ENCODE measurements at regions not wholly inside any gene's neighbourhood (a gene's known extent, or its start where the extent isn't known, plus 50 kb on each side); places are given as distances from the start of the nearest gene placed in this dataset.

GRCh38 chr21:41605178-41605933 is 97.4 kb upstream of the TMPRSS2 start (continued):
- TF ChIP-seq PPARG (CRISPR knock-in tag; conservative IDR thresholded peaks at IDR 0.05) (no peak), ZNF839 (CRISPR knock-in tag; IDR thresholded peaks at IDR 0.05; ENCODE audit: borderline replicate concordance) (no peak), ZNF772 (CRISPR knock-in tag; IDR thresholded peaks at IDR 0.05) (peak; percentile 24; the same call in 1 of the 2 replicates), CENPT (CRISPR knock-in tag; IDR thresholded peaks at IDR 0.05; ENCODE audit: low read depth) (no peak), ZNF333 (CRISPR knock-in tag; IDR thresholded peaks at IDR 0.05; ENCODE audit: borderline replicate concordance) (peak; percentile 91), RAD51 (IDR thresholded peaks at IDR 0.05; ENCODE audit: borderline replicate concordance) (no peak), POLR2A (IDR thresholded peaks at IDR 0.05; ENCODE audit: insufficient read depth in 1 of 2, low read depth in 2 of 2, low read length in 2 of 2) (no peak), SP5 (CRISPR knock-in tag; IDR thresholded peaks at IDR 0.05; ENCODE audit: borderline replicate concordance, low read depth) (peak; percentile 99), XRCC5 (optimal IDR thresholded peaks at IDR 0.05; ENCODE audit: low read length) (no peak), SNAI1 (CRISPR knock-in tag; IDR thresholded peaks at IDR 0.05; ENCODE audit: borderline replicate concordance) (no peak), MED8 (CRISPR knock-in tag; IDR thresholded peaks at IDR 0.05; ENCODE audit: insufficient replicate concordance) (no peak), ZNF546 (CRISPR knock-in tag; conservative IDR thresholded peaks at IDR 0.05) (no peak)
- TF ChIP-seq, protein P1, sequence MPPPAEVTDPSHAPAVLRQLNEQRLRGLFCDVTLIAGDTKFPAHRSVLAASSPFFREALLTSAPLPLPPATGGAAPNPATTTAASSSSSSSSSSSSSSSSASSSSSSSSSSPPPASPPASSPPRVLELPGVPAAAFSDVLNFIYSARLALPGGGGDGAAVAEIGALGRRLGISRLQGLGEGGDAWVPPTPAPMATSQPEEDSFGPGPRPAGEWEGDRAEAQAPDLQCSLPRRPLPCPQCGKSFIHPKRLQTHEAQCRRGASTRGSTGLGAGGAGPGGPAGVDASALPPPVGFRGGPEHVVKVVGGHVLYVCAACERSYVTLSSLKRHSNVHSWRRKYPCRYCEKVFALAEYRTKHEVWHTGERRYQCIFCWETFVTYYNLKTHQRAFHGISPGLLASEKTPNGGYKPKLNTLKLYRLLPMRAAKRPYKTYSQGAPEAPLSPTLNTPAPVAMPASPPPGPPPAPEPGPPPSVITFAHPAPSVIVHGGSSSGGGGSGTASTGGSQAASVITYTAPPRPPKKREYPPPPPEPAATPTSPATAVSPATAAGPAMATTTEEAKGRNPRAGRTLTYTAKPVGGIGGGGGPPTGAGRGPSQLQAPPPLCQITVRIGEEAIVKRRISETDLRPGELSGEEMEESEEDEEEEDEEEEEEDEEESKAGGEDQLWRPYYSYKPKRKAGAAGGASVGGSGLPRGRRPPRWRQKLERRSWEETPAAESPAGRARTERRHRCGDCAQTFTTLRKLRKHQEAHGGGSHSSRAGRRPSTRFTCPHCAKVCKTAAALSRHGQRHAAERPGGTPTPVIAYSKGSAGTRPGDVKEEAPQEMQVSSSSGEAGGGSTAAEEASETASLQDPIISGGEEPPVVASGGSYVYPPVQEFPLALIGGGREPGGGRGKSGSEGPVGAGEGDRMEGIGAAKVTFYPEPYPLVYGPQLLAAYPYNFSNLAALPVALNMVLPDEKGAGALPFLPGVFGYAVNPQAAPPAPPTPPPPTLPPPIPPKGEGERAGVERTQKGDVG (CRISPR knock-in tag; IDR thresholded peaks at IDR 0.05; ENCODE audit: borderline replicate concordance) = no peak
- TF ChIP-seq, protein P2, sequence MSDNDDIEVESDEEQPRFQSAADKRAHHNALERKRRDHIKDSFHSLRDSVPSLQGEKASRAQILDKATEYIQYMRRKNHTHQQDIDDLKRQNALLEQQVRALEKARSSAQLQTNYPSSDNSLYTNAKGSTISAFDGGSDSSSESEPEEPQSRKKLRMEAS (IDR thresholded peaks at IDR 0.05) = peak; percentile 65; the same call in 1 of the 2 replicates
- TF ChIP-seq, protein P3, sequence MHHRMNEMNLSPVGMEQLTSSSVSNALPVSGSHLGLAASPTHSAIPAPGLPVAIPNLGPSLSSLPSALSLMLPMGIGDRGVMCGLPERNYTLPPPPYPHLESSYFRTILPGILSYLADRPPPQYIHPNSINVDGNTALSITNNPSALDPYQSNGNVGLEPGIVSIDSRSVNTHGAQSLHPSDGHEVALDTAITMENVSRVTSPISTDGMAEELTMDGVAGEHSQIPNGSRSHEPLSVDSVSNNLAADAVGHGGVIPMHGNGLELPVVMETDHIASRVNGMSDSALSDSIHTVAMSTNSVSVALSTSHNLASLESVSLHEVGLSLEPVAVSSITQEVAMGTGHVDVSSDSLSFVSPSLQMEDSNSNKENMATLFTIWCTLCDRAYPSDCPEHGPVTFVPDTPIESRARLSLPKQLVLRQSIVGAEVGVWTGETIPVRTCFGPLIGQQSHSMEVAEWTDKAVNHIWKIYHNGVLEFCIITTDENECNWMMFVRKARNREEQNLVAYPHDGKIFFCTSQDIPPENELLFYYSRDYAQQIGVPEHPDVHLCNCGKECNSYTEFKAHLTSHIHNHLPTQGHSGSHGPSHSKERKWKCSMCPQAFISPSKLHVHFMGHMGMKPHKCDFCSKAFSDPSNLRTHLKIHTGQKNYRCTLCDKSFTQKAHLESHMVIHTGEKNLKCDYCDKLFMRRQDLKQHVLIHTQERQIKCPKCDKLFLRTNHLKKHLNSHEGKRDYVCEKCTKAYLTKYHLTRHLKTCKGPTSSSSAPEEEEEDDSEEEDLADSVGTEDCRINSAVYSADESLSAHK (CRISPR knock-in tag; IDR thresholded peaks at IDR 0.05; ENCODE audit: borderline replicate concordance) = no peak
- TF ChIP-seq, protein P4, sequence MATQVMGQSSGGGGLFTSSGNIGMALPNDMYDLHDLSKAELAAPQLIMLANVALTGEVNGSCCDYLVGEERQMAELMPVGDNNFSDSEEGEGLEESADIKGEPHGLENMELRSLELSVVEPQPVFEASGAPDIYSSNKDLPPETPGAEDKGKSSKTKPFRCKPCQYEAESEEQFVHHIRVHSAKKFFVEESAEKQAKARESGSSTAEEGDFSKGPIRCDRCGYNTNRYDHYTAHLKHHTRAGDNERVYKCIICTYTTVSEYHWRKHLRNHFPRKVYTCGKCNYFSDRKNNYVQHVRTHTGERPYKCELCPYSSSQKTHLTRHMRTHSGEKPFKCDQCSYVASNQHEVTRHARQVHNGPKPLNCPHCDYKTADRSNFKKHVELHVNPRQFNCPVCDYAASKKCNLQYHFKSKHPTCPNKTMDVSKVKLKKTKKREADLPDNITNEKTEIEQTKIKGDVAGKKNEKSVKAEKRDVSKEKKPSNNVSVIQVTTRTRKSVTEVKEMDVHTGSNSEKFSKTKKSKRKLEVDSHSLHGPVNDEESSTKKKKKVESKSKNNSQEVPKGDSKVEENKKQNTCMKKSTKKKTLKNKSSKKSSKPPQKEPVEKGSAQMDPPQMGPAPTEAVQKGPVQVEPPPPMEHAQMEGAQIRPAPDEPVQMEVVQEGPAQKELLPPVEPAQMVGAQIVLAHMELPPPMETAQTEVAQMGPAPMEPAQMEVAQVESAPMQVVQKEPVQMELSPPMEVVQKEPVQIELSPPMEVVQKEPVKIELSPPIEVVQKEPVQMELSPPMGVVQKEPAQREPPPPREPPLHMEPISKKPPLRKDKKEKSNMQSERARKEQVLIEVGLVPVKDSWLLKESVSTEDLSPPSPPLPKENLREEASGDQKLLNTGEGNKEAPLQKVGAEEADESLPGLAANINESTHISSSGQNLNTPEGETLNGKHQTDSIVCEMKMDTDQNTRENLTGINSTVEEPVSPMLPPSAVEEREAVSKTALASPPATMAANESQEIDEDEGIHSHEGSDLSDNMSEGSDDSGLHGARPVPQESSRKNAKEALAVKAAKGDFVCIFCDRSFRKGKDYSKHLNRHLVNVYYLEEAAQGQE (IDR thresholded peaks at IDR 0.05; ENCODE audit: borderline replicate concordance in 1 of 2, low read depth in 1 of 2, low read length in 2 of 2) = no peak
- TF ChIP-seq, protein P5, sequence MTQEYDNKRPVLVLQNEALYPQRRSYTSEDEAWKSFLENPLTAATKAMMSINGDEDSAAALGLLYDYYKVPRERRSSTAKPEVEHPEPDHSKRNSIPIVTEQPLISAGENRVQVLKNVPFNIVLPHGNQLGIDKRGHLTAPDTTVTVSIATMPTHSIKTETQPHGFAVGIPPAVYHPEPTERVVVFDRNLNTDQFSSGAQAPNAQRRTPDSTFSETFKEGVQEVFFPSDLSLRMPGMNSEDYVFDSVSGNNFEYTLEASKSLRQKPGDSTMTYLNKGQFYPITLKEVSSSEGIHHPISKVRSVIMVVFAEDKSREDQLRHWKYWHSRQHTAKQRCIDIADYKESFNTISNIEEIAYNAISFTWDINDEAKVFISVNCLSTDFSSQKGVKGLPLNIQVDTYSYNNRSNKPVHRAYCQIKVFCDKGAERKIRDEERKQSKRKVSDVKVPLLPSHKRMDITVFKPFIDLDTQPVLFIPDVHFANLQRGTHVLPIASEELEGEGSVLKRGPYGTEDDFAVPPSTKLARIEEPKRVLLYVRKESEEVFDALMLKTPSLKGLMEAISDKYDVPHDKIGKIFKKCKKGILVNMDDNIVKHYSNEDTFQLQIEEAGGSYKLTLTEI (CRISPR knock-in tag; conservative IDR thresholded peaks at IDR 0.05) = no peak

Measured in HepG2 (cell line).